Loucy (cell line): ENCODE measurements at regions not wholly inside any gene's neighbourhood (a gene's known extent, or its start where the extent isn't known, plus 50 kb on each side); places are given as distances from the start of the nearest gene placed in this dataset.

Experiments
- H2AFZ ChIP-seq: fragments of 200-600 bp; sonication (generic); 2 replicates; pipeline ENCODE4 v1.6.0; 2016; ENCODE audit warnings: antibody characterized with exemption, mild to moderate bottlenecking, low read length, moderate library complexity
- H3F3A ChIP-seq: fragments of 200-600 bp; 2 replicates; pipeline ENCODE4 v1.6.0; 2016; ENCODE audit warnings: antibody characterized with exemption, low read depth, mild to moderate bottlenecking
- H3K27me3 ChIP-seq: fragments of 200-600 bp; sonication (generic); 2 replicates; pipeline ENCODE4 v1.6.1; 2014; ENCODE audit warnings: low read length, mild to moderate bottlenecking; ENCODE audit not compliant: insufficient read depth, poor library complexity, severe bottlenecking
- H3K36me3 ChIP-seq: fragments of 200-600 bp; sonication (generic); 2 replicates; pipeline ENCODE4 v1.6.1; 2016; ENCODE audit warnings: low read length; ENCODE audit not compliant: insufficient read depth
- H3K4me1 ChIP-seq: fragments of 200-600 bp; sonication (generic); 2 replicates; pipeline ENCODE4 v1.5.1; 2014; ENCODE audit warnings: low read length, mild to moderate bottlenecking; ENCODE audit not compliant: insufficient read depth, poor library complexity, severe bottlenecking
- H3K4me2 ChIP-seq: fragments of 200-600 bp; sonication (generic); 2 replicates; pipeline ENCODE4 v1.6.0; 2014; ENCODE audit warnings: antibody characterized with exemption, low read length, low read depth, mild to moderate bottlenecking; ENCODE audit not compliant: poor library complexity, severe bottlenecking
- H3K4me3 ChIP-seq: fragments of 200-600 bp; sonication (generic); 2 replicates; pipeline ENCODE4 v1.5.1; 2014; ENCODE audit warnings: low read length, mild to moderate bottlenecking, mixed read lengths; ENCODE audit not compliant: poor library complexity, severe bottlenecking
- H3K79me2 ChIP-seq: fragments of 200-600 bp; sonication (generic); 2 replicates; pipeline ENCODE4 v1.6.1; 2014; ENCODE audit warnings: low read length; ENCODE audit not compliant: insufficient read depth
- H3K9ac ChIP-seq: fragments of 200-600 bp; sonication (generic); 2 replicates; pipeline ENCODE4 v1.6.0; 2014; ENCODE audit warnings: mild to moderate bottlenecking, low read depth, low read length, moderate library complexity; ENCODE audit not compliant: poor library complexity, severe bottlenecking
- H3K9me2 ChIP-seq: fragments of 200-600 bp; sonication (generic); replicated peaks from 2 replicates; pipeline ENCODE4 v1.6.1; 2016; ENCODE audit warnings: low read depth, low read length, mixed read lengths
- H3K9me3 ChIP-seq: fragments of 200-600 bp; sonication (generic); 2 replicates; pipeline ENCODE4 v1.6.1; 2014; ENCODE audit warnings: mild to moderate bottlenecking, antibody characterized with exemption, low read length, low read depth; ENCODE audit not compliant: insufficient read depth
- H4K20me1 ChIP-seq: fragments of 200-600 bp; sonication (generic); 2 replicates; pipeline ENCODE4 v1.6.0; 2014; ENCODE audit warnings: antibody characterized with exemption, low read length, mild to moderate bottlenecking; ENCODE audit not compliant: insufficient read depth, poor library complexity, severe bottlenecking
- EZH2phosphoT487 ChIP-seq: fragments of 200-600 bp; IDR thresholded peaks from 2 replicates; pipeline ENCODE4 v1.6.1; 2018; ENCODE audit warnings: antibody characterized with exemption, mild to moderate bottlenecking, moderate library complexity, borderline replicate concordance
- TF ChIP-seq, protein P1 (sequence below): fragments of 200-600 bp; sonication (generic); conservative IDR thresholded peaks from 2 replicates; pipeline ENCODE4 v1.5.1; 2014; ENCODE audit warnings: mild to moderate bottlenecking, antibody characterized with exemption, low read length

DNA sequence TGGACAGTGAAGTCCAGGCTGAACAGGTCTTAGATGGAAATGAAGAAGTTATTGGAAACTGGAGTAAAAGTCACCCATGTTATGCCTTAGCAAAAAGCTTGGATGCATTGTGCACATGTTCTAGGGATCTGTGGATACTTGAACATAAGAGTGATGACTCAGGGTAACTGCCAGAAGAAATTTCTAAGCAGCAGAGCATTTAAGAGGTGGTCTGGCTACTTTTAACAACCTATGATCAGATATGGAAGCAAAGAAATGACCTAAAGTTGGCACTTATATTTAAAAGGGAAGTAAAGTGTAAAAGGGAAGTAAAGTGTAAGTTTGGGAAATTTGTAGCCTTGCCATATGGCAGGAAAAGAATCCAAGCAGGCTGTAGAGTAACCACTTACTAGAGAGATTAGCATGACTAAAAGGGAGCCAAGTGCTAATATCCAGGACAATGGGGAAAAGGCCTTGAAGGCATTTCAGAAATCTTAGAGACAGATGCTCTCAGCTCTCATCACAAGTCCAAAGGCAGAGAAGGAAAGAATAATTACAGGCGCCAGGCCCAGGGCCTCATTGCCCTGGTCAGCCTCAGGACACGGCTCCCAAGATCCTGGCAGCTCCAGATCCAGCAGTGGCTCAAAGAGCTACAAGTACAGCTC, 73.9 kb upstream of the KCNH8 start:
- no peak overlapping the region for H3K9ac ChIP-seq
- no peaks in the 10 kb centered on the region for H3K27me3 ChIP-seq
- H2AFZ ChIP-seq, result no peak overlapping the region
- no peaks in the 10 kb centered on the region for H3K79me2 ChIP-seq
- H3K4me2 ChIP-seq, result no peak overlapping the region
- no peaks in the 10 kb centered on the region for H3K4me1 ChIP-seq
- no peaks in the 10 kb centered on the region for H3K36me3 ChIP-seq
- H3K4me3 ChIP-seq, result no peak overlapping the region
- no peaks in the 10 kb centered on the region for H3K9me2 ChIP-seq
- H4K20me1 ChIP-seq, result no peaks in the 10 kb centered on the region
- no peaks in the 10 kb centered on the region for H3F3A ChIP-seq
- TF ChIP-seq EZH2phosphoT487, result no peak
- TF ChIP-seq, protein P1, sequence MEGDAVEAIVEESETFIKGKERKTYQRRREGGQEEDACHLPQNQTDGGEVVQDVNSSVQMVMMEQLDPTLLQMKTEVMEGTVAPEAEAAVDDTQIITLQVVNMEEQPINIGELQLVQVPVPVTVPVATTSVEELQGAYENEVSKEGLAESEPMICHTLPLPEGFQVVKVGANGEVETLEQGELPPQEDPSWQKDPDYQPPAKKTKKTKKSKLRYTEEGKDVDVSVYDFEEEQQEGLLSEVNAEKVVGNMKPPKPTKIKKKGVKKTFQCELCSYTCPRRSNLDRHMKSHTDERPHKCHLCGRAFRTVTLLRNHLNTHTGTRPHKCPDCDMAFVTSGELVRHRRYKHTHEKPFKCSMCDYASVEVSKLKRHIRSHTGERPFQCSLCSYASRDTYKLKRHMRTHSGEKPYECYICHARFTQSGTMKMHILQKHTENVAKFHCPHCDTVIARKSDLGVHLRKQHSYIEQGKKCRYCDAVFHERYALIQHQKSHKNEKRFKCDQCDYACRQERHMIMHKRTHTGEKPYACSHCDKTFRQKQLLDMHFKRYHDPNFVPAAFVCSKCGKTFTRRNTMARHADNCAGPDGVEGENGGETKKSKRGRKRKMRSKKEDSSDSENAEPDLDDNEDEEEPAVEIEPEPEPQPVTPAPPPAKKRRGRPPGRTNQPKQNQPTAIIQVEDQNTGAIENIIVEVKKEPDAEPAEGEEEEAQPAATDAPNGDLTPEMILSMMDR, result no peak
- no peaks in the 10 kb centered on the region; the same call in 1 of the 2 replicates for H3K9me3 ChIP-seq

GRCh38 chr3:19073341-19074105, 74.8 kb upstream of the KCNH8 start:
- Histone ChIP-seq H2AFZ (no peak overlapping the region), H3K9ac (no peak overlapping the region), H3F3A (no peaks in the 10 kb centered on the region), H3K4me3 (no peak overlapping the region), H3K4me2 (no peak overlapping the region), H4K20me1 (no peaks in the 10 kb centered on the region), H3K9me3 (no peaks in the 10 kb centered on the region; the same call in 1 of the 2 replicates), H3K27me3 (no peaks in the 10 kb centered on the region), H3K9me2 (no peaks in the 10 kb centered on the region), H3K79me2 (no peaks in the 10 kb centered on the region), H3K4me1 (no peaks in the 10 kb centered on the region), H3K36me3 (no peaks in the 10 kb centered on the region)
- TF ChIP-seq EZH2phosphoT487, result no peak
- TF ChIP-seq, protein P1, result no peak

GRCh38 chr3:19070325-19070724, 78.0 kb upstream of the KCNH8 start:
- no peaks in the 10 kb centered on the region for H3K27me3 ChIP-seq
- H3K79me2 ChIP-seq, result no peaks in the 10 kb centered on the region
- H3F3A ChIP-seq, result no peaks in the 10 kb centered on the region
- no peaks in the 10 kb centered on the region for H3K4me1 ChIP-seq
- H3K4me3 ChIP-seq, result no peak overlapping the region
- H4K20me1 ChIP-seq, result no peaks in the 10 kb centered on the region
- H2AFZ ChIP-seq, result no peak overlapping the region
- no peaks in the 10 kb centered on the region for H3K36me3 ChIP-seq
- no peak overlapping the region for H3K4me2 ChIP-seq
- no peaks in the 10 kb centered on the region for H3K9me2 ChIP-seq
- no peak overlapping the region for H3K9ac ChIP-seq
- no peaks in the 10 kb centered on the region; the same call in 1 of the 2 replicates for H3K9me3 ChIP-seq
- TF ChIP-seq, protein P1, result no peak
- TF ChIP-seq EZH2phosphoT487, result no peak
